GM19468 (cell line): ENCODE measurements at regions not wholly inside any gene's neighbourhood (a gene's known extent, or its start where the extent isn't known, plus 50 kb on each side); places are given as distances from the start of the nearest gene placed in this dataset.
"Not testable (repeated sequence)": the region's sequence is repeated elsewhere in the genome, so short reads cannot be mapped to it uniquely, and the experiment has no call there.

Experiments
- ATAC-seq: cut with Tn5 transposase; IDR thresholded peaks from one replicate; pipeline ENCODE4 v1.9.1; 2021; ENCODE audit warnings: mild to moderate bottlenecking, moderate library complexity, moderate number of reproducible peaks; ENCODE audit not compliant: unreplicated experiment; ENCODE audit errors: extremely low read depth

DNA sequence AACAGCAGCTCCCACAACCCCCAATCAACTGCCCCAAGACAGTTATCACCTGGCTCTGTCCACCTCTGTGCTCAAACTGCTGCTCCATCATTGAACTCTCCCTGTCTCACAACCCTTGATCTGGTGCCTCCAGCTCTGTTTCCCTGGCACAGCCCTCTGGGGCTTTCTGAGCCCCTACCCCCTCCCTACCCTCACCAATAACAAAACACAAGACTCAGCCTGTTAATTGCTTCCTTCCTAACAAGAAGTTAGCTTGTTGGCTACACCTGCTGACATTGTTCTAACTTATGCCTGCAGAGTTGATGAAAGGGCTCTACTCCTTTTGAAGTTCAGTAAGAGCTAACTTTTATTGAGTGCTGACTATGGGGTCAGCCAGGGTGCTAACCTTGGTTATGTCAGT is 99.4 kb upstream of the FNDC3A start:
- no peak for ATAC-seq

- ATAC-seq: no peak
Measured at GRCh38 chr13:48879432-48879831, 96.3 kb upstream of the FNDC3A start.

GRCh38 chr13:48879854-48880253 is 95.9 kb upstream of the FNDC3A start:
- no peak for ATAC-seq

- ATAC-seq: not testable (repeated sequence)
Measured at GRCh38 chr13:48883786-48884185, 91.9 kb upstream of the FNDC3A start.

GRCh38 chr13:48885027-48885395 is 90.7 kb upstream of the FNDC3A start:
- no peak for ATAC-seq

DNA sequence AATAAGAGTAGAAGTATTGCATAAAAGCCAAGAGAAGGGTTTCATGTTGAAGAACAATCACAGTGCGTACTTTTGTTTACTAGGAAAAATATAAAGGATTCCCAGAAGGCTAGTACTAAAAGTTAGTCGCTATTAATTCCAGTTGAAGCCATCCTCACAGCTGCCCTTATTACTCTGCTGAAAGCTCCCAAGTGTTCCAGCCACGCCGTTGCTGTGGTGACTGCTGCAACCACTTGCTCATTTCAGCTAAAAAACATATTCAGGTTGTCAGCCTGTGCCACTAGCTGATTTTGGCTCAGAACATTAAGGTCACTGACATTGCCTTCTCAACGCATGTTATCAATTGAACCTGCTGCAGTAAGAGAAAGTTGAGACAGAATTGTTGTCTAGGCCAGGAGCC is 87.1 kb upstream of the FNDC3A start:
- no peak for ATAC-seq

DNA sequence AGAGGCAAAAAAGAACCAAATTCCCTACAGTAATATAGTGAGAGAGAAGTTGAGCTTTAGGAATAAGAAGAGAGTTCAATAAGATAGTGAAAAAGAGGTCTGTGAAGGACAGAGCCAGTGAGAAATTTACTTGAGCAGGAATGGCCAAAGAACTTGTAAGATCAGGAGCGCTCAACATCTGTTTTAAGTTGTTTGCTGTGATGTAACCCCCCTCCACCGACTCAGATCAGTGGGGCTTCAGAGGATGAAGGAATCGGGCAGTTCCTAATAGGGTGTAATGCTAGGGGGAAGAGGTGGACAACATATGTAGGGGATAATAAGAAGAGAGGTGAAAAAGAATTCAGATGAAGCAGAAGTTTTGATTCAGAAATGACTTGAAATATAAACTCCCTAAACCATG is 85.3 kb upstream of the FNDC3A start:
- no peak for ATAC-seq

GRCh38 chr13:48891586-48891985 is 84.1 kb upstream of the FNDC3A start:
- no peak for ATAC-seq

GRCh38 chr13:48892053-48892687 is 83.5 kb upstream of the FNDC3A start:
- no peak for ATAC-seq

GRCh38 chr13:48892688-48893075 is 83.0 kb upstream of the FNDC3A start:
- no peak for ATAC-seq

DNA sequence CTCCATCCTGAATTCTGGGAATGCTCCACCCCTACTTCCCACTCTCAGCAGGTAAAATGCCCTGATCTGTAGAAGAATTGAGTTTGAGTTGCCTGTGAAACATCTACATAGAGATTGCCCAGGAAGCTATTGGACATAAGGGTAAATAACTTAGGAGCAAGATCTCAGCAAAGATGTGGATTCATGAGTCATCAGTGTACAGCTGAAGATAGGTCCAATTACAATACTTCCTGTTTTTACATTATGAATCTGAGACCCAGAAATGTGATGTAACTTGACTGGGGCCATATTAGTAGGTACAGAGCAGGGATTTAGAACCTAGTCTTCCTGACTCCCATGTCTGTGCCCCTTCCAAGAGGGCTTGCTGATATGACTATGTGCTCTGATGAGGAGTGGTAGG is 79.4 kb upstream of the FNDC3A start:
- no peak for ATAC-seq

GRCh38 chr13:48901781-48902180 is 73.9 kb upstream of the FNDC3A start:
- no peak for ATAC-seq

DNA sequence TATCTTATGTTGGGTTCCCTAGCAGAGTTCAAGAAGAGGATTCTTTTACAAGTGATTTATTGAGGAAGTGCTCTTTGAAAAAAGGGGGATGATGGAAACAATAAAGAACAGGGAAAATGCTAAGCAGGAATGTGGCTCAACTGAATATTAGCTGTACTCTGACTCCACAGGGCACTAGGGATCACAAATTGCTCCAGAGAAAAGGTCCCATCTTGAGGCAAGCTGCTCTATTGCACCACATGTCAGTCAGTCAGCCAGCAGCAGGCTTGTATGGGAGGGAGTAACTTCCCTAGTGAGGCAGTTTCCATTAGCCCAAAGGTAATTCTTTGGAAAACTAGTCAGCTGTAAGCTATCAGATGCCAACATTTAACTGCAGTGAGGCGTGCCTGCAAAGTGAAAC is 73.3 kb upstream of the FNDC3A start:
- no peak for ATAC-seq

GRCh38 chr13:48904668-48905290 is 70.9 kb upstream of the FNDC3A start:
- ATAC-seq: no peak

GRCh38 chr13:48906200-48906599 is 69.5 kb upstream of the FNDC3A start:
- no peak for ATAC-seq

GRCh38 chr13:48908381-48909055 is 67.2 kb upstream of the FNDC3A start:
- ATAC-seq: no peak

DNA sequence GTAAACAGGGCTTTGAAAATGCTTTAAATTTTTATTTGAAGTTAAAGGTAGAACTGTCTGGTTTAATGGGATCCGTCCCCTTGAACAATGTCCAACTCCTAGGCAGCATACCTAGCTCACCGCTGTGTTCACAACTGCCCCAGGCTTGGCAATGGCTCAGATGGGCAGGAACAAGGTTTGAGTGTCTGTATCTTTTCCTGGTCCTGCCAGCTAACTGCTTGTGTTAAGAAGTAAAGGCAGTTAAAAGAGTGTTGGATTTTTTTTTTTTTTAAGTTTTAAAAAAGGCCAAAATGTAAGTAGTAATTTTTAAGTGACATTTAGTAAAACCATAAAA is 66.7 kb upstream of the FNDC3A start:
- ATAC-seq: no peak

DNA sequence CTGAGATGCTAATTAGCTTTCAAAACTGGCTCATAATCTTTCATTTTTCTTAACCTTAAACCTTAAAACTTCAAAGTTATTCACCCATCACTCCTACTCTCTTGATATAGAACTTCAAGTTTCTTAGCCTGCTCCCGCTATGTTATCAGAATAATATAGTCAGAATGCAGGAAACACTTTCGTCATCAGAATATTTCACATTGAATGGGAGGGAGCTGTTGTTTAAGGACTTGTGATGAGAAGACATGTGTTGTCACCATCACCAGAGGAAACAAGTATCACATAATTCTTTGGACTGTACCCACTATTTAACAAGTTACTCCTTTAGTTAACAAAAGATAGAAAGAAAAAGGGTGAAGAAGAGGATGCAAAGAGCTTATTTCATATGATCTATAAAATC is 65.0 kb upstream of the FNDC3A start:
- ATAC-seq: no peak

DNA sequence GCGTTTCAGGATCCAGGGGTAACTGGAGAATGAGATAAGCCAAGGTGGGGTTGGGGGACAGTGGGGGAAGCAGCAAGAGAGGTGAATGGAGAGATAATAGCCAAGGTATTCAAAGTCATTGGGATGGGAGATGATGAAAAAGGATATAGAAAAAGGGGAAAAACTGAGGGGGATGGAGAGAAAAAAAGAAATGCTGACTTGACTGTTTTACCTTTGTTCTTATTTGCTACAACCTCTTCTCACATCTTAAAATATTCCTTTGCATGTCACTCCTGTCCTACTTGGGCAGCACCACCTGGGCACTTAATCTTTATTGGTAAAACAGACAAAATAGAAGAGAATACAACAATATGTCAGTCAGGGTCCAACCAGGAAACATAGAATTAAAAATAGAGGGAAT is 56.0 kb upstream of the FNDC3A start:
- no peak for ATAC-seq

DNA sequence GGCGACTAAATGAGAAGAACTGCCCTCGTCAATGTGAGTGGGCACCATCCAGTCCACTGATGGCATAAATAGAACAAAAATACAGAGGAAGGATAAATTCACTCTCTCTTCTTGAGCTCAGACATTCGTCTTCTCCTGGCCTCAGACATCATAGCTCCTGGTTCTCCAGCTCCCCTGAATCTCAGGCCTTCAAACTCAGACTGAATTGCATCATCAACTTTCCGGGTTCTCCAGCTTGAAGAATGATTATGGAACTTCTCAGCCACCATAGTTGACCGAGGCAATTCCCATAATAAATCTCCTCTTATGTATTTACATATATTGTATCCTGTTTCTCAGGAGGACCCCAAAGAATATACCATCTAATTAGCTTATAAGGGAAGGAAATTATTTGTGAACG is 55.0 kb upstream of the FNDC3A start:
- ATAC-seq: no peak

GRCh38 chr13:48923376-48923775 is 52.3 kb upstream of the FNDC3A start:
- ATAC-seq: no peak

DNA sequence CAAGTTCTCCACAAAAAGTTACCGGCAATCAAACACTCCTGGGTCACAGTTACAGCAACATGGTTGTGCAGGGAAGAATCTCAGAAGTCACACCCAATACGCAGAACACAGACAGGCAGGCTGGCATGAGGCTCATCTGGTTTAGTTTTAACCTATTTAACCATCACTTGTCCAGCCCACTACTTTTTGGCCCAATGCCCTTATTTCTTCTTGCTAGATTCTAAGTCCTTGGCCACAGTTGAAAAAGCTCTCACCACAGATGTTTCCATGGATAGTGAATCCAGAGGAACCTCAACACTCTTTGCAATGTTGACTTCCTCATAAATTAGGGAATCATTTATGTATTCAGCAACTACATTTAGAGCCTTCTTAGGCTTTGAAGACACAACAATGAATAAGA is 50.7 kb upstream of the FNDC3A start:
- ATAC-seq: no peak
